Esophagus squamous epithelium (tissue), 4 donors: ENCODE measurements at regions not wholly inside any gene's neighbourhood (a gene's known extent, or its start where the extent isn't known, plus 50 kb on each side); places are given as distances from the start of the nearest gene placed in this dataset.

Experiments
- POLR2A ChIP-seq, 4 donors: fragments of 450-650 bp; IDR thresholded peaks; one replicate each; pipeline ENCODE4 v1.6.1; 2017; ENCODE audit warnings: antibody characterized with exemption in 4 of 4, mild to moderate bottlenecking in 4 of 4, moderate library complexity in 3 of 4
- TF ChIP-seq, protein P1 (sequence below), 6 experiments: fragments of 450-650 bp in 4 of 6; fragments of 200-600 bp in 2 of 6; sonication (generic) in 2 of 6; IDR thresholded peaks; one replicate each; pipeline ENCODE4 v1.5.1; 2016 to 2019; ENCODE audit warnings: antibody characterized with exemption in 6 of 6, mild to moderate bottlenecking in 4 of 6, moderate library complexity in 4 of 6

DNA sequence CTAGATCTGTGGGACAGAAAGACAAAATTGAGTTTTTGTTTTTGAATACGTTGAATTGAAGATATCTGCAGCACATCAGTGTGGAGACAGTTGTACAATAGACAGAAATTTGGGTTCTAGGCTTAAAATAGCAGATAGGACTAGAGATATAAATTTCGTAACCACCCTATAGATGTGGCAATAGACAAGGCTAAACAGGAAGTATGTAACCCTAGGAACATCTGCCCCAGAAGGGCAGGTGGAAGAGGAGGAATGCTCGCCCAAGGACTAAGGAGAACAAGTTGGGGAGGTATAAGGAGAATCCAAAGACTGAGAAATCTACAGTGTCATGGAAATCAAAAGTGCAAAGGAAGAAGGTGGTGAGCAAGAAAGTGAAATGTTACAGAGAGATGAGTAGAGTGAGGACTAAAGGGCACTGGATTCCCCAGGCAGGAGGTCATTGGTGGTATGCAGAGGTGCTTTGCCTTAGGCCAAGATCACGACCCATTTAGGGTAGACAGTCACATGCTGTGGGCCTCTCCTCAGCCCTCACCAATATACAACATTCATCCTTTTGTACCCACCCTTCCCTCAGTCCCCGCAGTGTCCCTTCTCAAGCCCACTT is 109.1 kb upstream of the ELL2 start:
- TF ChIP-seq, protein P1, sequence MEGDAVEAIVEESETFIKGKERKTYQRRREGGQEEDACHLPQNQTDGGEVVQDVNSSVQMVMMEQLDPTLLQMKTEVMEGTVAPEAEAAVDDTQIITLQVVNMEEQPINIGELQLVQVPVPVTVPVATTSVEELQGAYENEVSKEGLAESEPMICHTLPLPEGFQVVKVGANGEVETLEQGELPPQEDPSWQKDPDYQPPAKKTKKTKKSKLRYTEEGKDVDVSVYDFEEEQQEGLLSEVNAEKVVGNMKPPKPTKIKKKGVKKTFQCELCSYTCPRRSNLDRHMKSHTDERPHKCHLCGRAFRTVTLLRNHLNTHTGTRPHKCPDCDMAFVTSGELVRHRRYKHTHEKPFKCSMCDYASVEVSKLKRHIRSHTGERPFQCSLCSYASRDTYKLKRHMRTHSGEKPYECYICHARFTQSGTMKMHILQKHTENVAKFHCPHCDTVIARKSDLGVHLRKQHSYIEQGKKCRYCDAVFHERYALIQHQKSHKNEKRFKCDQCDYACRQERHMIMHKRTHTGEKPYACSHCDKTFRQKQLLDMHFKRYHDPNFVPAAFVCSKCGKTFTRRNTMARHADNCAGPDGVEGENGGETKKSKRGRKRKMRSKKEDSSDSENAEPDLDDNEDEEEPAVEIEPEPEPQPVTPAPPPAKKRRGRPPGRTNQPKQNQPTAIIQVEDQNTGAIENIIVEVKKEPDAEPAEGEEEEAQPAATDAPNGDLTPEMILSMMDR (IDR thresholded peaks at IDR 0.05), result no peak
- TF ChIP-seq POLR2A (IDR thresholded peaks at IDR 0.05), result no peak
